ENCODE measurements at regions not wholly inside any gene's neighbourhood (a gene's known extent, or its start where the extent isn't known, plus 50 kb on each side); places are given as distances from the start of the nearest gene placed in this dataset.
"Not testable (repeated sequence)": the region's sequence is repeated elsewhere in the genome, so short reads cannot be mapped to it uniquely, and the experiment has no call there.

- intact Hi-C loops (cut with micrococcal nuclease) = no loop called here
- Mint-ChIP-seq H3K36me3 (no peaks in the 10 kb centered on the region), H3K27ac (no peak overlapping the region), H3K4me3 (no peak overlapping the region), H3K9me3 (peaks cover 0 to 6% (median under 1%) of the 10 kb centered on the region in 8 donors), H3K27me3 (peaks cover 14 to 16% of the 10 kb centered on the region in 2 donors), H3K4me1 (no peaks in the 10 kb centered on the region)
- ChIA-PET CTCF (ENCODE audit: partially characterized antibody) (no interaction called here), POLR2A (ENCODE audit: partially characterized antibody) (no interaction called here)
- H3K9me3 ChIP-seq (ENCODE audit: control insufficient read depth in 1 of 2, low read length in 2 of 2) = no peaks in the 10 kb centered on the region
- no peaks in the 10 kb centered on the region for H3K4me1 ChIP-seq (ENCODE audit: insufficient read depth, low read length)
- H3K4me3 ChIP-seq (ENCODE audit: low read length in 2 of 2) = no peak overlapping the region
- H3K27ac ChIP-seq (ENCODE audit: low read depth, low read length) = no peak overlapping the region
- no peak for DNase-seq
- no peaks in the 10 kb centered on the region for H3K36me3 ChIP-seq (ENCODE audit: insufficient read depth, low read length)
- no peaks in the 10 kb centered on the region for H3K27me3 ChIP-seq (ENCODE audit: insufficient read depth, low read length)
Measured at GRCh38 chr9:134547161-134548100, 94.2 kb upstream of the COL5A1 start.

- no peaks in the 10 kb centered on the region for H3K4me1 Mint-ChIP-seq
- no peaks in the 10 kb centered on the region for H3K4me1 ChIP-seq (ENCODE audit: insufficient read depth, low read length)
- intact Hi-C loops (cut with micrococcal nuclease) = no loop called here
- ChIA-PET POLR2A (ENCODE audit: partially characterized antibody) (no interaction called here), CTCF (ENCODE audit: partially characterized antibody) (no interaction called here)
- no peak overlapping the region for H3K4me3 Mint-ChIP-seq
- H3K4me3 ChIP-seq (ENCODE audit: low read length in 2 of 2) = no peak overlapping the region
- DNase-seq = no peak
- H3K27me3 Mint-ChIP-seq = peaks cover 14 to 16% of the 10 kb centered on the region in 2 donors
- H3K27me3 ChIP-seq (ENCODE audit: insufficient read depth, low read length) = no peaks in the 10 kb centered on the region
- H3K9me3 ChIP-seq (ENCODE audit: control insufficient read depth in 1 of 2, low read length in 2 of 2) = no peaks in the 10 kb centered on the region
- no peaks in the 10 kb centered on the region for H3K36me3 ChIP-seq (ENCODE audit: insufficient read depth, low read length)
- H3K27ac Mint-ChIP-seq = no peak overlapping the region
- H3K27ac ChIP-seq (ENCODE audit: low read depth, low read length) = no peak overlapping the region
- peaks cover 0 to 6% (median under 1%) of the 10 kb centered on the region in 8 donors for H3K9me3 Mint-ChIP-seq
- no peaks in the 10 kb centered on the region for H3K36me3 Mint-ChIP-seq
Measured at GRCh38 chr9:134548185-134548584, 93.4 kb upstream of the COL5A1 start.

GRCh38 chr9:134548618-134549017 is 93.0 kb upstream of the COL5A1 start:
- Mint-ChIP-seq H3K4me1 (no peaks in the 10 kb centered on the region), H3K27ac (no peak overlapping the region), H3K27me3 (peaks cover 14 to 16% of the 10 kb centered on the region in 2 donors), H3K36me3 (no peaks in the 10 kb centered on the region), H3K4me3 (no peak overlapping the region), H3K9me3 (peaks cover 0 to 6% (median under 1%) of the 10 kb centered on the region in 8 donors)
- POLR2A ChIA-PET (ENCODE audit: partially characterized antibody) = no interaction called here
- Histone ChIP-seq H3K36me3 (ENCODE audit: insufficient read depth, low read length) (no peaks in the 10 kb centered on the region), H3K27me3 (ENCODE audit: insufficient read depth, low read length) (no peaks in the 10 kb centered on the region), H3K4me1 (ENCODE audit: insufficient read depth, low read length) (no peaks in the 10 kb centered on the region), H3K27ac (ENCODE audit: low read depth, low read length) (no peak overlapping the region), H3K4me3 (ENCODE audit: low read length in 2 of 2) (no peak overlapping the region), H3K9me3 (ENCODE audit: control insufficient read depth in 1 of 2, low read length in 2 of 2) (no peaks in the 10 kb centered on the region)
- CTCF ChIA-PET (ENCODE audit: partially characterized antibody) = no interaction called here
- intact Hi-C loops (cut with micrococcal nuclease) = no loop called here
- no peak for DNase-seq

GRCh38 chr9:134549336-134549735 is 92.3 kb upstream of the COL5A1 start:
- Mint-ChIP-seq H3K36me3 (no peaks in the 10 kb centered on the region), H3K27ac (no peak overlapping the region), H3K9me3 (peaks cover 0 to 6% (median under 1%) of the 10 kb centered on the region in 8 donors), H3K4me3 (no peak overlapping the region), H3K27me3 (peaks cover 14 to 16% of the 10 kb centered on the region in 2 donors), H3K4me1 (no peaks in the 10 kb centered on the region)
- Histone ChIP-seq H3K9me3 (ENCODE audit: control insufficient read depth in 1 of 2, low read length in 2 of 2) (no peaks in the 10 kb centered on the region), H3K27me3 (ENCODE audit: insufficient read depth, low read length) (no peaks in the 10 kb centered on the region), H3K4me1 (ENCODE audit: insufficient read depth, low read length) (no peaks in the 10 kb centered on the region), H3K4me3 (ENCODE audit: low read length in 2 of 2) (no peak overlapping the region), H3K27ac (ENCODE audit: low read depth, low read length) (no peak overlapping the region), H3K36me3 (ENCODE audit: insufficient read depth, low read length) (no peaks in the 10 kb centered on the region)
- POLR2A ChIA-PET (ENCODE audit: partially characterized antibody) = no interaction called here
- intact Hi-C loops (cut with micrococcal nuclease) = no loop called here
- no peak for DNase-seq
- CTCF ChIA-PET (ENCODE audit: partially characterized antibody) = no interaction called here

- H3K9me3 Mint-ChIP-seq; DNase-seq; H3K27ac ChIP-seq (ENCODE audit: low read depth, low read length); H3K4me1 Mint-ChIP-seq; H3K27ac Mint-ChIP-seq; H3K27me3 ChIP-seq (ENCODE audit: insufficient read depth, low read length); H3K4me1 ChIP-seq (ENCODE audit: insufficient read depth, low read length); CTCF ChIA-PET (ENCODE audit: partially characterized antibody); H3K36me3 Mint-ChIP-seq; H3K4me3 ChIP-seq (ENCODE audit: low read length in 2 of 2); POLR2A ChIA-PET (ENCODE audit: partially characterized antibody); H3K9me3 ChIP-seq (ENCODE audit: control insufficient read depth in 1 of 2, low read length in 2 of 2); intact Hi-C loops (cut with micrococcal nuclease); H3K36me3 ChIP-seq (ENCODE audit: insufficient read depth, low read length); H3K4me3 Mint-ChIP-seq: not testable (repeated sequence)
- H3K27me3 Mint-ChIP-seq = peaks cover 12 to 14% of the 10 kb centered on the region in 2 donors
Measured at GRCh38 chr9:134550081-134550480, 91.5 kb upstream of the COL5A1 start.

GRCh38 chr9:134550584-134550983 is 91.0 kb upstream of the COL5A1 start:
- intact Hi-C loops (cut with micrococcal nuclease) = no loop called here
- Histone ChIP-seq H3K27me3 (ENCODE audit: insufficient read depth, low read length) (no peaks in the 10 kb centered on the region), H3K4me1 (ENCODE audit: insufficient read depth, low read length) (no peaks in the 10 kb centered on the region), H3K27ac (ENCODE audit: low read depth, low read length) (no peak overlapping the region), H3K9me3 (ENCODE audit: control insufficient read depth in 1 of 2, low read length in 2 of 2) (no peaks in the 10 kb centered on the region), H3K36me3 (ENCODE audit: insufficient read depth, low read length) (no peaks in the 10 kb centered on the region), H3K4me3 (ENCODE audit: low read length in 2 of 2) (no peak overlapping the region)
- no peaks in the 10 kb centered on the region for H3K4me1 Mint-ChIP-seq
- no peak for DNase-seq
- H3K36me3 Mint-ChIP-seq = no peaks in the 10 kb centered on the region
- ChIA-PET POLR2A (ENCODE audit: partially characterized antibody) (no interaction called here), CTCF (ENCODE audit: partially characterized antibody) (no interaction called here)
- no peak overlapping the region for H3K27ac Mint-ChIP-seq
- no peak overlapping the region for H3K4me3 Mint-ChIP-seq
- peaks cover 0 to 6% (median under 1%) of the 10 kb centered on the region in 8 donors for H3K9me3 Mint-ChIP-seq
- H3K27me3 Mint-ChIP-seq = peaks cover 11 to 14% of the 10 kb centered on the region in 2 donors

- Mint-ChIP-seq H3K36me3 (no peaks in the 10 kb centered on the region), H3K4me3 (no peak overlapping the region), H3K27me3 (peaks cover 11 to 14% of the 10 kb centered on the region in 2 donors), H3K4me1 (no peaks in the 10 kb centered on the region), H3K27ac (no peak overlapping the region), H3K9me3 (peaks cover 0 to 6% (median under 1%) of the 10 kb centered on the region in 8 donors)
- Histone ChIP-seq H3K9me3 (ENCODE audit: control insufficient read depth in 1 of 2, low read length in 2 of 2) (no peaks in the 10 kb centered on the region), H3K4me3 (ENCODE audit: low read length in 2 of 2) (no peak overlapping the region), H3K4me1 (ENCODE audit: insufficient read depth, low read length) (no peaks in the 10 kb centered on the region), H3K27me3 (ENCODE audit: insufficient read depth, low read length) (no peaks in the 10 kb centered on the region), H3K36me3 (ENCODE audit: insufficient read depth, low read length) (no peaks in the 10 kb centered on the region), H3K27ac (ENCODE audit: low read depth, low read length) (no peak overlapping the region)
- no peak for DNase-seq
- POLR2A ChIA-PET (ENCODE audit: partially characterized antibody) = no interaction called here
- CTCF ChIA-PET (ENCODE audit: partially characterized antibody) = no interaction called here
- intact Hi-C loops (cut with micrococcal nuclease) = no loop called here
Measured at GRCh38 chr9:134551176-134551575, 90.4 kb upstream of the COL5A1 start.
